ENCODE measurements at regions not wholly inside any gene's neighbourhood (a gene's known extent, or its start where the extent isn't known, plus 50 kb on each side); places are given as distances from the start of the nearest gene placed in this dataset.

DNA sequence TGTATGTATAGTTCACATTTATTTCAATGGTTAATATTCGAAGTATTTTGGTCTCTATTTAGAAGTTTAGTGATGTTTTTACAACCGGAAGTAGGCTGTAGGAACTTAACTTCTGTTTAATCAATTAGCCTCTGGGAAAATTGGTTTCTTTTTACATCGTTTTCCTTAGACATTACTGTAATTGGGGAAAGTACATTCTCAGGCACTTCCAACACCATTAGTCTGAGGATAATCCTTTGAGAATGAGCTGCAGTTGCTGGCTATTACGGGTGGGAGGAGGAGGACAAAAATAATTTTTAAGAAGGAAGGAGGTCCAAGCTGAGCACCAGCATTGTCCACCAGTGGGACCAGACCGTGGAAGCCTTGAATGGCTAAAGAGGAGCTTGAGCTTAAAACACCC, 70.4 kb upstream of the ST3GAL5 start:
- POLR2A ChIA-PET: interaction anchor here (2.3 kb wide), 1 partner anchor 23 kb away, joined by 5 read pairs; no protein-coding TSS in a partner anchor
- Histone ChIP-seq H3K27ac (peak overlapping the region; percentile 42 to 75), H3K4me2 (peak overlapping the region; percentile 45), H3K4me3 (no peak overlapping the region), H3K4me1 (peaks cover 43% of the 10 kb centered on the region), H3K9me3 (peaks cover 22% of the 10 kb centered on the region)
- no peak for DNase-seq (ENCODE audit: low read depth in 1 of 2, low spot score in 1 of 2)
- FAIRE-seq: no peak
- ATAC-seq: no peak
- WGBS (ENCODE audit: missing lambda C conversion rate): 37% methylated on average over 5 of the region's 5 CpGs
- CTCF ChIA-PET: interaction anchor here (0.8 to 5.0 kb wide), 10 partner anchors 13 to 132 kb away, joined by 3 to 29 read pairs (median 6); partner anchors contain the start of gene ST3GAL5
- TF ChIP-seq CBX2 (IDR thresholded peaks at IDR 0.05; ENCODE audit: borderline replicate concordance, low read depth) (no peak), EHMT2 (IDR thresholded peaks at IDR 0.05; ENCODE audit: low read depth) (no peak)

GRCh38 chr2:85958731-85959130, 69.9 kb upstream of the ST3GAL5 start:
- FAIRE-seq (no peak), DNase-seq (ENCODE audit: low read depth in 1 of 2, low spot score in 1 of 2) (no peak), ATAC-seq (no peak)
- Histone ChIP-seq H3K27ac (peak overlapping the region; percentile 42 to 75), H3K9me3 (peaks cover 22% of the 10 kb centered on the region), H3K4me3 (no peak overlapping the region), H3K4me1 (peaks cover 42% of the 10 kb centered on the region), H3K4me2 (peak overlapping the region; percentile 45)
- ChIA-PET CTCF (interaction anchor here (0.6 to 5.0 kb wide), 10 partner anchors 13 to 662 kb away, joined by 3 to 29 read pairs (median 4); partner anchors contain the start of gene ST3GAL5), POLR2A (no interaction called here)
- TF ChIP-seq POLR2A (IDR thresholded peaks at IDR 0.05; ENCODE audit: low read length) (no peak), HOXB5 (CRISPR knock-in tag; IDR thresholded peaks at IDR 0.05) (no peak), FOXS1 (CRISPR knock-in tag; IDR thresholded peaks at IDR 0.05) (no peak), PBX3 (IDR thresholded peaks at IDR 0.05) (no peak), BCL3 (IDR thresholded peaks at IDR 0.05) (no peak), NFE2L2 (conservative IDR thresholded peaks at IDR 0.05; ENCODE audit: low read length) (no peak), POLR2AphosphoS2 (conservative IDR thresholded peaks at IDR 0.05; ENCODE audit: low read length) (no peak), PHF8 (IDR thresholded peaks at IDR 0.05; ENCODE audit: borderline replicate concordance, low read depth) (no peak), RCOR1 (IDR thresholded peaks at IDR 0.05; ENCODE audit: low read depth, low read length) (no peak), NPAS2 (CRISPR knock-in tag; IDR thresholded peaks at IDR 0.05; ENCODE audit: borderline replicate concordance) (no peak), CBX2 (IDR thresholded peaks at IDR 0.05; ENCODE audit: borderline replicate concordance, low read depth) (no peak), CBX8 (IDR thresholded peaks at IDR 0.05) (no peak), JUN (IDR thresholded peaks at IDR 0.05) (no peak), MAZ (IDR thresholded peaks at IDR 0.05; ENCODE audit: borderline replicate concordance, low read depth, low read length) (no peak), SMC3 (IDR thresholded peaks at IDR 0.05) (no peak), RARB (CRISPR knock-in tag; IDR thresholded peaks at IDR 0.05) (no peak)
- TF ChIP-seq, protein P1, sequence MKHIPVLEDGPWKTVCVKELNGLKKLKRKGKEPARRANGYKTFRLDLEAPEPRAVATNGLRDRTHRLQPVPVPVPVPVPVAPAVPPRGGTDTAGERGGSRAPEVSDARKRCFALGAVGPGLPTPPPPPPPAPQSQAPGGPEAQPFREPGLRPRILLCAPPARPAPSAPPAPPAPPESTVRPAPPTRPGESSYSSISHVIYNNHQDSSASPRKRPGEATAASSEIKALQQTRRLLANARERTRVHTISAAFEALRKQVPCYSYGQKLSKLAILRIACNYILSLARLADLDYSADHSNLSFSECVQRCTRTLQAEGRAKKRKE (CRISPR knock-in tag; IDR thresholded peaks at IDR 0.05; ENCODE audit: low read depth): no peak
- 65% methylated on average over 15 of the region's 15 CpGs for WGBS (ENCODE audit: missing lambda C conversion rate)

DNA sequence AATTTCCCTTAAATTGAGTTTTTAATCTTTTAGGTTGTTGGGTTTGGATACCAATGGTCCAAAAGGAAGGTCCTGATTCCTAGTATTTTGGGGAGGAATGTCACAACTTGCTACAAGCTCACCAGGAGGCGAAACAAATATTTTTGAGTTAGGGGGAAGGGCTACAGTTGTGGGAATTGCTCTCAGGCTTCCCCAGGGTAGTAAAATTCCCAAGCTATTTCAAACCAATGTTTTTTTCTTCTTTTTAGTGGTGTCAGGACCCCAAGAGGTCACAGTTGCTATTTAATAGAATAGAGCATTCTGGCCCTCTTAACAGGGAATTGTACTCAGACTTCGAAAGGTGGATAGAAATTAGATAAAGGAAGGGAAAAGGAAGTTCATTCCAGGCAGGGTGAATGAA, 68.5 kb upstream of the ST3GAL5 start:
- Histone ChIP-seq H3K4me3 (no peak overlapping the region), H3K4me2 (no peak overlapping the region), H3K4me1 (peaks cover 48% of the 10 kb centered on the region), H3K9me3 (peaks cover 12% of the 10 kb centered on the region), H3K27ac (peak overlapping the region in 1 of 2 experiments; percentile 76; a peak in 3 of 6 replicates)
- no peak for TF ChIP-seq PBX3 (IDR thresholded peaks at IDR 0.05)
- TF ChIP-seq ZC3H11A (IDR thresholded peaks at IDR 0.05): no peak
- no peak for TF ChIP-seq GATA3 (IDR thresholded peaks at IDR 0.05; ENCODE audit: borderline replicate concordance)
- TF ChIP-seq CHD4 (IDR thresholded peaks at IDR 0.05; ENCODE audit: borderline replicate concordance): no peak
- TF ChIP-seq MAFK (IDR thresholded peaks at IDR 0.05; ENCODE audit: partially characterized antibody): no peak
- no peak for TF ChIP-seq RCOR1 (IDR thresholded peaks at IDR 0.05; ENCODE audit: low read depth, low read length)
- no peak for TF ChIP-seq ZSCAN20 (CRISPR knock-in tag; IDR thresholded peaks at IDR 0.05)
- TF ChIP-seq HOXB5 (CRISPR knock-in tag; IDR thresholded peaks at IDR 0.05): no peak
- no peak for TF ChIP-seq FOSL2 (IDR thresholded peaks at IDR 0.05)
- no peak for TF ChIP-seq FOSL2 (CRISPR knock-in tag; IDR thresholded peaks at IDR 0.05)
- no peak for TF ChIP-seq RFX5 (IDR thresholded peaks at IDR 0.05)
- TF ChIP-seq CBX2 (IDR thresholded peaks at IDR 0.05; ENCODE audit: borderline replicate concordance, low read depth): no peak
- no peak for TF ChIP-seq RARB (CRISPR knock-in tag; IDR thresholded peaks at IDR 0.05)
- no peak for TF ChIP-seq KDM1A (IDR thresholded peaks at IDR 0.05; ENCODE audit: low read depth)
- no peak for TF ChIP-seq ESRRA (IDR thresholded peaks at IDR 0.05; ENCODE audit: borderline replicate concordance, low read length)
- TF ChIP-seq CBX8 (IDR thresholded peaks at IDR 0.05): no peak
- TF ChIP-seq ZNF302 (CRISPR knock-in tag; IDR thresholded peaks at IDR 0.05): no peak
- no peak for FAIRE-seq
- no peak for ATAC-seq
- POLR2A ChIA-PET: no interaction called here
- WGBS (ENCODE audit: missing lambda C conversion rate): 94% methylated on average over 2 of the region's 2 CpGs
- CTCF ChIA-PET: interaction anchor here (1.0 to 5.0 kb wide), 3 partner anchors 69 to 278 kb away, joined by 4 to 29 read pairs (median 15); partner anchors contain the start of gene ST3GAL5
- no peak for DNase-seq (ENCODE audit: low read depth in 1 of 2, low spot score in 1 of 2)
